Fibroblast of lung (primary cell): ENCODE measurements at regions not wholly inside any gene's neighbourhood (a gene's known extent, or its start where the extent isn't known, plus 50 kb on each side); places are given as distances from the start of the nearest gene placed in this dataset.

Source experiments
- DNase-seq, 2 donors: peaks; one replicate each; pipeline versions ENCODE4 v3.0.0 to v3.0.0-alpha.2; 2010; ENCODE audit warnings: low read depth in 2 of 2
- H2AFZ ChIP-seq: 2 replicates; pipeline ENCODE4 v1.5.1; 2012; ENCODE audit warnings: low read length, control low read depth, inconsistent platforms
- H3K27ac ChIP-seq: 2 replicates; pipeline ENCODE4 v1.5.1; 2011; ENCODE audit warnings: low read length, control low read depth; ENCODE audit not compliant: insufficient read depth
- H3K27me3 ChIP-seq: 2 replicates; pipeline ENCODE4 v1.5.1; 2011; ENCODE audit warnings: mild to moderate bottlenecking, low read length; ENCODE audit not compliant: control insufficient read depth, insufficient read depth
- H3K36me3 ChIP-seq: 2 replicates; pipeline ENCODE4 v1.5.1; 2011; ENCODE audit warnings: low read length; ENCODE audit not compliant: control insufficient read depth, insufficient read depth
- H3K4me1 ChIP-seq: 2 replicates; pipeline ENCODE4 v1.5.1; 2011; ENCODE audit warnings: low read length; ENCODE audit not compliant: control insufficient read depth, insufficient read depth; ENCODE audit errors: extremely low read depth
- H3K4me2 ChIP-seq: 2 replicates; pipeline ENCODE4 v1.5.1; 2011; ENCODE audit warnings: low read length, control low read depth; ENCODE audit not compliant: insufficient read depth; ENCODE audit errors: extremely low read depth
- H3K4me3 ChIP-seq, 4 experiments: fragments of 200-600 bp in 1 of 4; sonication (generic) in 1 of 4; replicated peaks in 1 of 4; 2 replicates each; pipeline ENCODE4 v1.5.1; 2011 to 2016; ENCODE audit warnings: low read length in 4 of 4, low read depth in 3 of 4, mild to moderate bottlenecking in 3 of 4, control low read depth in 2 of 4, inconsistent platforms in 1 of 4, mixed read lengths in 1 of 4; ENCODE audit not compliant: insufficient read depth in 1 of 4; ENCODE audit errors: control extremely low read depth in 1 of 4
- H3K79me2 ChIP-seq: 2 replicates; pipeline ENCODE4 v1.5.1; 2012; ENCODE audit warnings: mild to moderate bottlenecking, low read length, inconsistent platforms; ENCODE audit not compliant: control insufficient read depth, insufficient read depth
- H3K9ac ChIP-seq: 2 replicates; pipeline ENCODE4 v1.5.1; 2011; ENCODE audit warnings: mild to moderate bottlenecking, low read length, control low read depth; ENCODE audit not compliant: insufficient read depth
- H3K9me3 ChIP-seq: 2 replicates; pipeline ENCODE4 v1.5.1; 2012; ENCODE audit warnings: low read depth, low read length; ENCODE audit not compliant: control insufficient read depth, insufficient read depth
- H4K20me1 ChIP-seq: 2 replicates; pipeline ENCODE4 v1.5.1; 2011; ENCODE audit warnings: low read length; ENCODE audit not compliant: control insufficient read depth, insufficient read depth; ENCODE audit errors: extremely low read depth
- CTCF ChIP-seq, 2 donors: IDR thresholded peaks in 1 of 2; conservative IDR thresholded peaks in 1 of 2; 1 replicate in 1 of 2; 2 replicates in 1 of 2; pipeline ENCODE4 v1.5.1; 2011 to 2012; ENCODE audit warnings: low read length in 2 of 2, control low read depth in 1 of 2, inconsistent platforms in 1 of 2, low read depth in 1 of 2, mild to moderate bottlenecking in 1 of 2
- EZH2 ChIP-seq: IDR thresholded peaks from 2 replicates; pipeline ENCODE4 v1.5.1; 2012; ENCODE audit warnings: low read length, control low read depth, mild to moderate bottlenecking; ENCODE audit errors: missing control alignments

GRCh38 chr5:155885199-155885598 lies 441.8 kb upstream of the SGCD start:
- DNase-seq, result no peak
- TF ChIP-seq CTCF (conservative IDR thresholded peaks at IDR 0.05 in 1 of 2, IDR thresholded peaks at IDR 0.05 in 1 of 2; ENCODE audit: low read depth in 1 of 2, low read length in 2 of 2) (no peak), EZH2 (no peak)
- Histone ChIP-seq H3K27me3 (no peaks in the 10 kb centered on the region), H2AFZ (no peak overlapping the region), H3K4me3 (no peak overlapping the region), H3K27ac (no peak overlapping the region), H3K36me3 (no peaks in the 10 kb centered on the region), H3K4me2 (no peak overlapping the region), H3K79me2 (no peaks in the 10 kb centered on the region), H3K9ac (no peak overlapping the region), H3K9me3 (no peaks in the 10 kb centered on the region), H3K4me1 (no peaks in the 10 kb centered on the region), H4K20me1 (no peaks in the 10 kb centered on the region)

GRCh38 chr5:155886311-155887031 lies 440.5 kb upstream of the SGCD start:
- no peaks in the 10 kb centered on the region for H3K27me3 ChIP-seq
- no peaks in the 10 kb centered on the region for H3K9me3 ChIP-seq
- no peaks in the 10 kb centered on the region for H4K20me1 ChIP-seq
- H3K27ac ChIP-seq, result no peak overlapping the region
- H3K79me2 ChIP-seq, result no peaks in the 10 kb centered on the region
- no peak overlapping the region for H3K9ac ChIP-seq
- H3K4me3 ChIP-seq, result no peak overlapping the region
- no peak overlapping the region for H2AFZ ChIP-seq
- H3K4me2 ChIP-seq, result no peak overlapping the region
- TF ChIP-seq EZH2, result no peak
- TF ChIP-seq CTCF (conservative IDR thresholded peaks at IDR 0.05 in 1 of 2, IDR thresholded peaks at IDR 0.05 in 1 of 2; ENCODE audit: low read depth in 1 of 2, low read length in 2 of 2), result no peak
- no peaks in the 10 kb centered on the region for H3K4me1 ChIP-seq
- no peaks in the 10 kb centered on the region for H3K36me3 ChIP-seq
- no peak for DNase-seq

GRCh38 chr5:155895484-155895883 lies 431.5 kb upstream of the SGCD start:
- TF ChIP-seq EZH2 (no peak), CTCF (conservative IDR thresholded peaks at IDR 0.05 in 1 of 2, IDR thresholded peaks at IDR 0.05 in 1 of 2; ENCODE audit: low read depth in 1 of 2, low read length in 2 of 2) (no peak)

More at GRCh38 chr5:155895484-155895883, 431.5 kb upstream of the SGCD start:
- Histone ChIP-seq H3K9me3 (no peaks in the 10 kb centered on the region), H2AFZ (no peak overlapping the region), H3K4me3 (no peak overlapping the region), H4K20me1 (no peaks in the 10 kb centered on the region), H3K27ac (no peak overlapping the region), H3K4me1 (no peaks in the 10 kb centered on the region), H3K36me3 (no peaks in the 10 kb centered on the region), H3K4me2 (no peak overlapping the region), H3K79me2 (no peaks in the 10 kb centered on the region), H3K27me3 (no peaks in the 10 kb centered on the region), H3K9ac (no peak overlapping the region)
- no peak for DNase-seq
